ACC112 (cell line): ENCODE measurements at regions not wholly inside any gene's neighbourhood (a gene's known extent, or its start where the extent isn't known, plus 50 kb on each side); places are given as distances from the start of the nearest gene placed in this dataset.

Experiments used
- H2AFZ ChIP-seq: fragments of 200-600 bp; sonication (generic); one replicate; pipeline ENCODE4 v1.6.0; 2017; ENCODE audit warnings: antibody characterized with exemption, low read length; ENCODE audit not compliant: unreplicated experiment
- H3K27ac ChIP-seq: fragments of 200-600 bp; sonication (generic); 2 replicates; pipeline ENCODE4 v1.5.1; 2014; ENCODE audit warnings: low read depth, mild to moderate bottlenecking, antibody characterized with exemption, low read length, moderate library complexity
- H3K27me3 ChIP-seq: fragments of 200-600 bp; sonication (generic); 2 replicates; pipeline ENCODE4 v1.6.1; 2014; ENCODE audit warnings: mild to moderate bottlenecking, antibody characterized with exemption, low read length, moderate library complexity, mixed read lengths; ENCODE audit not compliant: insufficient read depth
- H3K36me3 ChIP-seq: fragments of 200-600 bp; sonication (generic); 2 replicates; pipeline ENCODE4 v1.6.1; 2016; ENCODE audit warnings: mild to moderate bottlenecking, antibody characterized with exemption, low read length, moderate library complexity, mixed read lengths; ENCODE audit not compliant: insufficient read depth
- H3K4me1 ChIP-seq: fragments of 200-600 bp; sonication (generic); one replicate; pipeline ENCODE4 v1.6.1; 2016; ENCODE audit warnings: low read length, mixed read lengths; ENCODE audit not compliant: insufficient read depth, unreplicated experiment, control insufficient read depth
- H3K4me3 ChIP-seq: fragments of 200-600 bp; sonication (generic); 2 replicates; pipeline ENCODE4 v1.5.1; 2014; ENCODE audit warnings: mild to moderate bottlenecking, low read depth, low read length
- H3K79me2 ChIP-seq: fragments of 200-600 bp; sonication (generic); one replicate; pipeline ENCODE4 v1.6.0; 2016; ENCODE audit warnings: low read length; ENCODE audit not compliant: control insufficient read depth, unreplicated experiment, insufficient read depth

GRCh38 chr12:16669756-16670155, 63.8 kb upstream of the LMO3 start:
- Histone ChIP-seq H3K27ac (no peak overlapping the region), H3K4me1 (peaks cover 12% of the 10 kb centered on the region), H3K79me2 (no peaks in the 10 kb centered on the region), H2AFZ (no peak overlapping the region), H3K27me3 (no peaks in the 10 kb centered on the region), H3K4me3 (no peak overlapping the region), H3K36me3 (no peaks in the 10 kb centered on the region)

- Histone ChIP-seq H3K79me2 (no peaks in the 10 kb centered on the region), H3K4me1 (peaks cover 12% of the 10 kb centered on the region), H3K27ac (no peak overlapping the region), H2AFZ (no peak overlapping the region), H3K27me3 (no peaks in the 10 kb centered on the region), H3K4me3 (no peak overlapping the region), H3K36me3 (no peaks in the 10 kb centered on the region)
Observed at GRCh38 chr12:16668198-16668597, 62.2 kb upstream of the LMO3 start.

GRCh38 chr12:16658699-16659098, 52.7 kb upstream of the LMO3 start:
- Histone ChIP-seq H2AFZ (no peak overlapping the region), H3K27ac (no peak overlapping the region), H3K27me3 (no peaks in the 10 kb centered on the region), H3K36me3 (no peaks in the 10 kb centered on the region), H3K4me1 (no peaks in the 10 kb centered on the region), H3K79me2 (no peaks in the 10 kb centered on the region), H3K4me3 (no peak overlapping the region)
